KMS-11 (cell line): ENCODE measurements at regions not wholly inside any gene's neighbourhood (a gene's known extent, or its start where the extent isn't known, plus 50 kb on each side); places are given as distances from the start of the nearest gene placed in this dataset.

ENCODE experiments used
- H2AFZ ChIP-seq: fragments of 200-600 bp; sonication (generic); 2 replicates; pipeline ENCODE4 v1.6.1; 2016; ENCODE audit warnings: antibody characterized with exemption, mixed run types, low read depth
- H3K27ac ChIP-seq: fragments of 200-600 bp; sonication (generic); 2 replicates; pipeline ENCODE4 v1.6.1; 2016; ENCODE audit warnings: mild to moderate bottlenecking, mixed run types
- H3K27me3 ChIP-seq: fragments of 200-600 bp; sonication (generic); 2 replicates; pipeline ENCODE4 v1.6.1; 2017; ENCODE audit warnings: mild to moderate bottlenecking, low read depth, mixed run types, moderate library complexity; ENCODE audit not compliant: insufficient read depth
- H3K36me3 ChIP-seq: fragments of 200-600 bp; sonication (generic); 2 replicates; pipeline ENCODE4 v1.6.1; 2017; ENCODE audit warnings: mild to moderate bottlenecking, mixed run types; ENCODE audit not compliant: insufficient read depth
- H3K4me1 ChIP-seq: fragments of 200-600 bp; sonication (generic); 2 replicates; pipeline ENCODE4 v1.6.1; 2016; ENCODE audit warnings: mild to moderate bottlenecking, low read depth, mixed run types; ENCODE audit not compliant: poor library complexity, severe bottlenecking
- H3K4me2 ChIP-seq: fragments of 200-600 bp; sonication (generic); 2 replicates; pipeline ENCODE4 v1.7.0; 2016; ENCODE audit warnings: mild to moderate bottlenecking, mixed run types
- H3K4me3 ChIP-seq: fragments of 200-600 bp; sonication (generic); IDR thresholded peaks from 2 replicates; pipeline ENCODE4 v1.6.1; 2017; ENCODE audit warnings: low read depth, low read length, mixed read lengths; ENCODE audit not compliant: insufficient read depth
- H3K79me2 ChIP-seq: fragments of 200-600 bp; sonication (generic); 2 replicates; pipeline ENCODE4 v1.6.1; 2016; ENCODE audit warnings: low read depth, mixed run types; ENCODE audit not compliant: insufficient read depth
- H3K9ac ChIP-seq: fragments of 200-600 bp; sonication (generic); 2 replicates; pipeline ENCODE4 v1.6.1; 2016; ENCODE audit warnings: mild to moderate bottlenecking, mixed run types
- H4K20me1 ChIP-seq: fragments of 200-600 bp; sonication (generic); 2 replicates; pipeline ENCODE4 v1.6.1; 2016; ENCODE audit warnings: mild to moderate bottlenecking, mixed run types; ENCODE audit not compliant: insufficient read depth
- TF ChIP-seq, protein P1 (sequence below): fragments of 200-600 bp; sonication (generic); conservative IDR thresholded peaks from 2 replicates; pipeline ENCODE4 v1.6.1; 2017; ENCODE audit warnings: low read depth, mild to moderate bottlenecking, antibody characterized with exemption, low read length, moderate library complexity, mixed read lengths

GRCh38 chr20:39263076-39263475, 300.9 kb downstream of the DHX35 start:
- H4K20me1 ChIP-seq, result no peaks in the 10 kb centered on the region
- no peaks in the 10 kb centered on the region for H3K4me1 ChIP-seq
- H3K27ac ChIP-seq, result no peak overlapping the region
- no peaks in the 10 kb centered on the region for H3K36me3 ChIP-seq
- H3K9ac ChIP-seq, result no peak overlapping the region
- no peak overlapping the region for H3K4me2 ChIP-seq
- H3K4me3 ChIP-seq, result no peak overlapping the region
- H3K27me3 ChIP-seq, result no peaks in the 10 kb centered on the region
- H3K79me2 ChIP-seq, result no peaks in the 10 kb centered on the region
- no peak overlapping the region for H2AFZ ChIP-seq
- TF ChIP-seq, protein P1, sequence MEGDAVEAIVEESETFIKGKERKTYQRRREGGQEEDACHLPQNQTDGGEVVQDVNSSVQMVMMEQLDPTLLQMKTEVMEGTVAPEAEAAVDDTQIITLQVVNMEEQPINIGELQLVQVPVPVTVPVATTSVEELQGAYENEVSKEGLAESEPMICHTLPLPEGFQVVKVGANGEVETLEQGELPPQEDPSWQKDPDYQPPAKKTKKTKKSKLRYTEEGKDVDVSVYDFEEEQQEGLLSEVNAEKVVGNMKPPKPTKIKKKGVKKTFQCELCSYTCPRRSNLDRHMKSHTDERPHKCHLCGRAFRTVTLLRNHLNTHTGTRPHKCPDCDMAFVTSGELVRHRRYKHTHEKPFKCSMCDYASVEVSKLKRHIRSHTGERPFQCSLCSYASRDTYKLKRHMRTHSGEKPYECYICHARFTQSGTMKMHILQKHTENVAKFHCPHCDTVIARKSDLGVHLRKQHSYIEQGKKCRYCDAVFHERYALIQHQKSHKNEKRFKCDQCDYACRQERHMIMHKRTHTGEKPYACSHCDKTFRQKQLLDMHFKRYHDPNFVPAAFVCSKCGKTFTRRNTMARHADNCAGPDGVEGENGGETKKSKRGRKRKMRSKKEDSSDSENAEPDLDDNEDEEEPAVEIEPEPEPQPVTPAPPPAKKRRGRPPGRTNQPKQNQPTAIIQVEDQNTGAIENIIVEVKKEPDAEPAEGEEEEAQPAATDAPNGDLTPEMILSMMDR, result no peak

- Histone ChIP-seq H3K4me1 (no peaks in the 10 kb centered on the region), H3K27me3 (no peaks in the 10 kb centered on the region), H2AFZ (no peak overlapping the region), H3K9ac (no peak overlapping the region), H3K4me3 (no peak overlapping the region), H3K79me2 (no peaks in the 10 kb centered on the region), H3K27ac (no peak overlapping the region), H3K36me3 (no peaks in the 10 kb centered on the region), H4K20me1 (no peaks in the 10 kb centered on the region), H3K4me2 (no peak overlapping the region)
- TF ChIP-seq, protein P1, result no peak
Measured at GRCh38 chr20:39259808-39260207, 297.7 kb downstream of the DHX35 start.

- H3K27me3 ChIP-seq, result no peaks in the 10 kb centered on the region
- H3K9ac ChIP-seq, result no peak overlapping the region
Measured at GRCh38 chr20:39259010-39259803, 297.1 kb downstream of the DHX35 start.

GRCh38 chr20:39258253-39258652, 296.1 kb downstream of the DHX35 start:
- Histone ChIP-seq H3K27ac (no peak overlapping the region), H3K4me2 (no peak overlapping the region)

More at GRCh38 chr20:39259010-39259803, 297.1 kb downstream of the DHX35 start:
- H4K20me1 ChIP-seq, result no peaks in the 10 kb centered on the region
- H2AFZ ChIP-seq, result no peak overlapping the region
- no peak overlapping the region for H3K4me2 ChIP-seq
- no peak overlapping the region for H3K4me3 ChIP-seq
- no peaks in the 10 kb centered on the region for H3K79me2 ChIP-seq
- no peaks in the 10 kb centered on the region for H3K36me3 ChIP-seq
- no peak overlapping the region for H3K27ac ChIP-seq
- H3K4me1 ChIP-seq, result no peaks in the 10 kb centered on the region
- TF ChIP-seq, protein P1, result no peak

More at GRCh38 chr20:39258253-39258652, 296.1 kb downstream of the DHX35 start:
- no peak overlapping the region for H3K9ac ChIP-seq
- no peaks in the 10 kb centered on the region for H3K36me3 ChIP-seq
- no peak overlapping the region for H2AFZ ChIP-seq
- no peaks in the 10 kb centered on the region for H3K4me1 ChIP-seq
- no peaks in the 10 kb centered on the region for H3K79me2 ChIP-seq
- TF ChIP-seq, protein P1, result no peak
- H3K27me3 ChIP-seq, result no peaks in the 10 kb centered on the region
- no peak overlapping the region for H3K4me3 ChIP-seq
- no peaks in the 10 kb centered on the region for H4K20me1 ChIP-seq
